RWPE1 (cell line): ENCODE measurements at regions not wholly inside any gene's neighbourhood (a gene's known extent, or its start where the extent isn't known, plus 50 kb on each side); places are given as distances from the start of the nearest gene placed in this dataset.

Experiments used
- CTCF ChIA-PET: fragments of 350-600 bp; sonication (Branson Sonifier 250); formaldehyde crosslinking; extraction: SDS; loops from one replicate; lab custom pipeline; 2021; lab: Yijun Ruan, JAX
- POLR2A ChIA-PET: fragments of 400-600 bp; formaldehyde crosslinking; extraction: SDS; loops from one replicate; lab custom pipeline; 2020; ENCODE audit warnings: antibody characterized with exemption; ENCODE audit not compliant: low non-redundant PET; lab: Yijun Ruan, JAX
- DNase-seq: peaks from one replicate; pipeline ENCODE4 v3.0.0; 2012; ENCODE audit warnings: low spot score
- H3K27ac ChIP-seq: fragments of 450-650 bp; 2 replicates; pipeline ENCODE4 v1.5.1; 2017
- CTCF ChIP-seq: fragments of 450-650 bp; conservative IDR thresholded peaks from 2 replicates; pipeline ENCODE4 v1.5.1; 2017; ENCODE audit warnings: low read depth, mild to moderate bottlenecking

- DNase-seq = no peak
- TF ChIP-seq CTCF = no peak
- CTCF ChIA-PET = no interaction called here
- POLR2A ChIA-PET = no interaction called here
- no peak overlapping the region for H3K27ac ChIP-seq
These were observed 720.1 kb downstream of the GBE1 start for GRCh38 chr3:81041331-81041730.

- H3K27ac ChIP-seq = no peak overlapping the region
- TF ChIP-seq CTCF = no peak
- DNase-seq = no peak
- POLR2A ChIA-PET = no interaction called here
- CTCF ChIA-PET = no interaction called here
These were observed 721.3 kb downstream of the GBE1 start for GRCh38 chr3:81040107-81040506.

- no peak overlapping the region for H3K27ac ChIP-seq
- ChIA-PET CTCF (no interaction called here), POLR2A (no interaction called here)
- no peak for DNase-seq
- TF ChIP-seq CTCF = no peak
These were observed 727.8 kb downstream of the GBE1 start for GRCh38 chr3:81033684-81034083.

GRCh38 chr3:81033185-81033584 lies 728.3 kb downstream of the GBE1 start:
- no peak for TF ChIP-seq CTCF
- ChIA-PET CTCF (no interaction called here), POLR2A (no interaction called here)
- H3K27ac ChIP-seq = no peak overlapping the region
- no peak for DNase-seq

GRCh38 chr3:81029861-81030260 lies 731.6 kb downstream of the GBE1 start:
- ChIA-PET POLR2A (no interaction called here), CTCF (no interaction called here)
- no peak for DNase-seq
- no peak overlapping the region for H3K27ac ChIP-seq
- TF ChIP-seq CTCF = no peak

GRCh38 chr3:81027344-81027743 lies 734.1 kb downstream of the GBE1 start:
- H3K27ac ChIP-seq = no peak overlapping the region
- POLR2A ChIA-PET = no interaction called here
- TF ChIP-seq CTCF = no peak
- no peak for DNase-seq
- CTCF ChIA-PET = interaction anchor here (0.6 kb wide), 1 partner anchor 211 kb away, joined by 3 read pairs; no protein-coding TSS in a partner anchor

- no peak for DNase-seq
- ChIA-PET CTCF (no interaction called here), POLR2A (no interaction called here)
- TF ChIP-seq CTCF = no peak
- no peak overlapping the region for H3K27ac ChIP-seq
These were observed 736.9 kb downstream of the GBE1 start for GRCh38 chr3:81024560-81024959.
